Omental fat pad (tissue), 3 donors: ENCODE measurements at regions not wholly inside any gene's neighbourhood (a gene's known extent, or its start where the extent isn't known, plus 50 kb on each side); places are given as distances from the start of the nearest gene placed in this dataset.

Experiments used
- ATAC-seq: fragments of 150-250 bp; one replicate; pipeline ENCODE4 v1.9.1; 2016; ENCODE audit warnings: mild to moderate bottlenecking, moderate library complexity; ENCODE audit not compliant: low FRiP score
- DNase-seq: peaks from one replicate; pipeline ENCODE4 v3.0.0-alpha.2; 2019; ENCODE audit warnings: low spot score
- CTCF ChIP-seq, 3 donors: fragments of 450-650 bp; IDR thresholded peaks; one replicate each; pipeline ENCODE4 v1.5.1; 2016 to 2017; ENCODE audit warnings: antibody characterized with exemption in 3 of 3, mild to moderate bottlenecking in 3 of 3, moderate library complexity in 2 of 3

DNA sequence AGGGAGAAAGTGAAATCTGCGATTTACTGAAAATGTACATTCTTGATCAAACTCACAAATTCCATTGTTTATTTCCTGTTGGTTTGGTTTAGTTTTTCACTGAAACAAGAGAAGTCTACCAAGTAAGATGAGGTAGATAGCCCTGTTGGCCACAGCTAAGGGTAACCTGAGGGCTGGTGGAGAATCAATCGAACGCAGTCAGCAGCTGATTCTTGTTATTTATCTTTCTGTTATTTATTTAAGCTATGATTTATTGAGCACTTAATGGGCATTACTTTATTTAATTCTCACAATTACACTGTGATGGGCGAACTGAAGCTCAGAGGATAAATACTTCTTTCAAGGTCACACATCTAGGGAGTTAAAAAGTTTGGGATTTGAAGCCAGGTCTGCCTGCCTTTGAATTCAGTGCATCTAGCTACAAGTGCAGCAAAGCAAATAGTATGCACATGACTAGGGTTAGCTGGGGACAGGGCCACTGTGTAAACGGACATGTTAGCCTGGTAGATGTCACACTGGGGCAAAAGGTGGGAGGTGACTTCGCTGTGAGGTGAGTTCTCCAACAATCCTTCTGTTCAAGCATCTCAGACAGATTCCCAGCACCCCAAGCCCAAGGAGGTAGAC lies 106.5 kb upstream of the GADD45A start:
- no peak for ATAC-seq
- no peak for DNase-seq
- TF ChIP-seq CTCF (IDR thresholded peaks at IDR 0.05), result no peak

GRCh38 chr1:67579623-67580394 lies 105.2 kb upstream of the GADD45A start:
- no peak for TF ChIP-seq CTCF (IDR thresholded peaks at IDR 0.05)
- DNase-seq, result no peak
- ATAC-seq, result no peak

DNA sequence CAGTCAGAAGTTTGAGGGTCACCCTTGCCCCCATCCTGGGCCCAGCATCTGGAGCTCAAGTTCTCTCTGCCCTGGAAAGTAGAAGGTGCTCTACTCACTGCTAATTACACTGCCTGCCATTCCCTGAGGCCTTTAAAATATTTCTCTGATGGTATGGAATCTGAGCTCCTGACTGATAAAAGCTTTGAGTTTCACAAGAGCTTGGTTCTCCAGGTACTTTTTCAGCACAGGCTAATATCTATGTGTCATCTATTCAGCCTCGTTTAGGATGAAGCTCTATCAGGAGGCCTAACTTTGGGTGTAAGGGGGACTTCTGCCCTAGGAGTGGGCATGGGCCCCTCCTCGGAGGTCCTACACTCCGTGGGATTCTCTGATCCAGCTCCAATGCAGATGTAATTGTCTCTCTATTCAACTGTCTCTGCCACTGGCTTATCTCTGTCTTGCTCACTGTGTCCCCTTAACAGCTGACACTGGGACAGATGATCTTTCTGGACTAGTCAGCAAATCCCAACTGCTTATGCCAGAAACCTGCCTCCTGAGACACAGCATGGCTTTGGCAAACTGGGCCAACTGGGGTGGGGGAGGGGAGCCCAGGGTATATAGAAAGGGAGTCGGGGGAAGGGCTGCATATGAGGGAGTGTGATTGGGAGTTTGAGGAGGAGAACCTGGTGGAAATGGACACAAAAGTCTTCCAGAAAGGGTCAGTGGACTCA lies 104.2 kb upstream of the GADD45A start:
- DNase-seq, result no peak
- no peak for TF ChIP-seq CTCF (IDR thresholded peaks at IDR 0.05)
- ATAC-seq, result no peak

GRCh38 chr1:67582625-67583461 lies 102.2 kb upstream of the GADD45A start:
- no peak for DNase-seq
- ATAC-seq, result no peak

GRCh38 chr1:67583462-67583950 lies 101.5 kb upstream of the GADD45A start:
- no peak for DNase-seq
- TF ChIP-seq CTCF (IDR thresholded peaks at IDR 0.05), result no peak
- ATAC-seq, result no peak

More at GRCh38 chr1:67582625-67583461, 102.2 kb upstream of the GADD45A start:
- TF ChIP-seq CTCF (IDR thresholded peaks at IDR 0.05), result no peak

DNA sequence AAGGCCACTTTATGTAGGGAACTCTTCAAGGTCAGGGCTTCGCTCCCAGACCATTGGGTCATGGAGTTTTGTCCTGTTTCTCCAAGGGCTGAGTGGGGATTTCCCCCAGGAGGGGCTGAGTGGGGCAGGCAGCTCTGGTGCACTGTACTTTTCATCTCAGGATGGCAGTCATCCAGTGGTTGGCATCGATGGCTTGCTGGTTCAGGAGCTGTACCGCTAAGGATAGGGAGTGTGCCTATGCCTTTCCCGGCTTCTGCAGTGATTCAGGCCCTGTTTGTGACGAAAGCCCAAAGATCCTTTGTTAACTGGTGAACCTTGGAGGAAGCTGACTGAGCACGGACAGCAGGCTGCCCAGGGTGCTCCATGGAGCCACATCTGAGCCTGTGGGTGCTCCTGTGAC lies 100.1 kb upstream of the GADD45A start:
- TF ChIP-seq CTCF (IDR thresholded peaks at IDR 0.05), result no peak
- no peak for DNase-seq
- no peak for ATAC-seq
